ENCODE measurements at regions not wholly inside any gene's neighbourhood (a gene's known extent, or its start where the extent isn't known, plus 50 kb on each side); places are given as distances from the start of the nearest gene placed in this dataset.

- no peak for TF ChIP-seq CTCF (conservative IDR thresholded peaks at IDR 0.05 in 1 of 2, IDR thresholded peaks at IDR 0.05 in 1 of 2; ENCODE audit: extremely low read depth in 1 of 2, insufficient read depth in 1 of 2, low read depth in 1 of 2, low read length in 2 of 2)
- TF ChIP-seq EZH2 (IDR thresholded peaks at IDR 0.05; ENCODE audit: borderline replicate concordance, low read length): no peak
Measured at GRCh38 chr3:94734206-94734605, 671.3 kb downstream of the NSUN3 start.

Data from mammary epithelial cell (primary cell).